GM18508 (cell line): ENCODE measurements at regions not wholly inside any gene's neighbourhood (a gene's known extent, or its start where the extent isn't known, plus 50 kb on each side); places are given as distances from the start of the nearest gene placed in this dataset.

Experiments
- ATAC-seq: cut with Tn5 transposase; IDR thresholded peaks from one replicate; pipeline ENCODE4 v1.9.1; 2021; ENCODE audit warnings: moderate number of reproducible peaks; ENCODE audit not compliant: insufficient read depth, unreplicated experiment

DNA sequence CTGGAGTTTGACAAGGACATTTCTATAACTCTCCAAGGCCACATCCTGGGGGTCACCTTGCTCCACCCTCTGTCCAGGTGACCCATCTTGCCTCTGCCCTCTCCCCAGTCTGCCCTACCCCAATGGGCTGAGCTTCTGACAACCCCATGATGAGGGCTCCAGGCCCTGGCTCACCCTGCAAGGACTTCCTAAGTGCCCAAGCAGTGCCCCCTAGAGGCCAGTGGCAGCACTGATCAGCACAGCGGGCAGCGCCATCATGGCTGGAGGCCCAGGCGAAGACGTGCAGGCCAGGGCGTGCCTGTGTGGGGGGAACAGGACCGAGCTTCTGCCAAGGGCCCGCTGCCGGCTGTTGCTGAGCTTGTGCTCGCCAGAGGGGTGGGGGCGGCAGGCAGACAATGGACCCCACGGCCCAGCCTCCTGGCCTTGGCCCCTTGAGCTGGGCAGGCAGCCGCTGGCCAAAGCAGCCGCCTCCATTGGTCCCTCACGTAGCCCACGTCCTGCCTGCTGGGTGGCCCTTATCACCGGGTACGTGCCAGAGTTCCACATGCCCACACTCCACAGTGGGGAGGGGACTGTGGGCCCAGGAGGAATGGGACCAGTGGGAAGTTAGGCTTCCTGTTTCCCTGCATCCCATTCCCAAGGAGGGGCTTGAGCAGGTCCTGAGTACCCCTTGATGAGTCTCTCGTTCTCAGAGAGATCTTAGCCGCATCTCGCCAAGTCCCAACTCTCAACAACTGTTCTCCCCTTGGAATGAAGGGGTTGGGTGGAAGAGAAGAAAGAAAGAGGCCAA, 64.3 kb downstream of the MRPL14 start:
- ATAC-seq, result no peak

DNA sequence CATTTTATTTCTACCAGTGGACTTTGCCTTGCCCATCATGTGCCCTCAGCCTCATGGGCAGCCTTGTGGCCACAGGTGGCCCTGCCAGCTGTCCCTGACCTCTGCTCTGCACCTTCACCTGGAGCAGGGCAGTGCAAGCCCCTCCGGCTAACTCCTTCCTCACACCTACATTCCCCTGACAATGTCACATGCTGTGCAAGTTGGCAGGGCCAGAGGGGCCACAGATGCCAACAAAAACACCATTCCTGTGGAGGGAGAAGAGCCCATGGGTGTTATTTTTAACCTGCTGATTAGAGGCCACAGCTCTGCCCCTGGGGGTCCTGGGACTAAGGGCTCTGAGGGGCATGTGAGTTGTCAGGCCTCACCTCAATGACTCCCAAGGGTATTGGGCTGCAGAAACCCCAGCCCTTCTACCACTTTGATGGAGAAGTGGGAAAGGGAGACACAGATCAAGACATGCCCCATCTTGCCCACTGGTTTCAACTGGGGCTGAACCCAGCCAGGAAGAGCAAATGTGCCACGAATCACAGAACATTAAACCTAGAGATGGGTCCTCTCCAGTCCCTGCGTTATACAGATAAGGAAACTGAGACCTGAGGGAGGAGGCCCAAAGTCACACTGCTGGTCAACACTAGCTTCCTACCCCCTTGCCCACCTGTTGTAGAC, 65.0 kb downstream of the MRPL14 start:
- ATAC-seq, result no peak

DNA sequence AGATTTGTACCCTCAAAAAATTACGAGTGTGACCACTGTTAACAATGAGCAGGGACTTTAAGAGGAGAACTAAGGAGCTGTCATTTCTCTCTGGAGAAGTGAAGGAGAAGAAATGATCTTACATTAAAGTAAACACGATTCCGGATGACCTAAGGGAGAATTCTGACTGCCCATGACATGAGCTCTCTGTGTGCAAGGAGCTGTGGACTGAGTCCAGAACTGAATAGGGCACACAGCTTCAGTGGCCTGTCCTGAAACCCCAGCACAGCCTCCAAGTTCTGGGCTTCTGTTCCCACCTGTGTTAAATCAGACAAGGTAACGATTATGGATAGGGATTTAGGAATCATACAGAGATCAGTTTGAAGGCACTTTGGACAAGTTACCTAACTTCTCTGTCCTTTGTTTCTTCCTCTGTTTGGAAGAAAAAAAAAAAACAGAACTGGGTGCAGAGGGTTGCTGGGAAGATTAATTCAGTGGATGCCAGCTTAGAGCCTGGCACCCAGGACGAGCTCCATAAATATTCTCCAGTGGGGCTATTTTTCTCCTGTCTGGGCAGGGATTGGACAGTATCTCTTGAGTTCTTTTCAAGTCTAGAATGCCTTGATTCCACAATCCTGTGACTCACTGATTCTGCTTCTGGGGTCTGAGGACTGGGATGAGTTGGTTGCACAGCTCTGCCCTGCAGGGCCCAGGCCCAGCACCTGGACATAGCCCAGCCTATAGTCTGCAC, 65.7 kb downstream of the MRPL14 start:
- ATAC-seq, result no peak

DNA sequence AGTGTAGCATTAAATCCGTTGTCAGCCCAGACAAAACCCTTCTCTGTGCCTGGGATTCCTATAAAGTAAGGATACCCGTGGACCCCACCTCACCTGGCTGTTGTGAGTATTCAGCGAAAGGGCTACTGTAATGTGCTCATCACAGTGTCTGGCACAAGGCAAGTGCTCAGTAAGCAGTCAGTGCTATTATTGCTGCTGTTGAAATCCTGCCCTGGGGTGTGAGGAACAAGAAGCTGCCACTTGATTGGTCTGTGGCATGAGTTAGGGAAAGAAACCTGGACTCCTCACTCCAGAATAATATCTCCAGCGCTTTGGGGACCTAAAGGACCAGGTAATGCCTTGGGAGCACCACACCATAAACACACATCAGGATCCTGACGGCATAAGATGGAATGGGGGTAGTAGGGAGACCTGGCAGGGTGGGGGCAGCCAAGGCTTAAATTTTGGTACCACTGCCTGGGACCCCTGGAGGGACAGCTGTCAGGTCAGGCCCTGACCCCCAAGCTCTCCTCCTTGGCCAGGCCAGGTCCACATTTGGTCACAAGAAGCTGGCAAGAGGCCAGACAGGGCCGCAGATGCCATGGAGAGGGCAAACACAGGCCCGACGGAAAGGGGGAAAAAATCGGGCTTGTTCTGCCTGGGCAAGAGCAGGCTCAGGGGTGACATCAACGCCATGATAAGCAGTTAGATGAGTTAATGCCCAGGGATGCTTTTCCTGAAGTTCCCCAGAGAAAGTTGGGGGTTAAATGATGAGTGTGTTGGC, 66.5 kb downstream of the MRPL14 start:
- ATAC-seq, result no peak

DNA sequence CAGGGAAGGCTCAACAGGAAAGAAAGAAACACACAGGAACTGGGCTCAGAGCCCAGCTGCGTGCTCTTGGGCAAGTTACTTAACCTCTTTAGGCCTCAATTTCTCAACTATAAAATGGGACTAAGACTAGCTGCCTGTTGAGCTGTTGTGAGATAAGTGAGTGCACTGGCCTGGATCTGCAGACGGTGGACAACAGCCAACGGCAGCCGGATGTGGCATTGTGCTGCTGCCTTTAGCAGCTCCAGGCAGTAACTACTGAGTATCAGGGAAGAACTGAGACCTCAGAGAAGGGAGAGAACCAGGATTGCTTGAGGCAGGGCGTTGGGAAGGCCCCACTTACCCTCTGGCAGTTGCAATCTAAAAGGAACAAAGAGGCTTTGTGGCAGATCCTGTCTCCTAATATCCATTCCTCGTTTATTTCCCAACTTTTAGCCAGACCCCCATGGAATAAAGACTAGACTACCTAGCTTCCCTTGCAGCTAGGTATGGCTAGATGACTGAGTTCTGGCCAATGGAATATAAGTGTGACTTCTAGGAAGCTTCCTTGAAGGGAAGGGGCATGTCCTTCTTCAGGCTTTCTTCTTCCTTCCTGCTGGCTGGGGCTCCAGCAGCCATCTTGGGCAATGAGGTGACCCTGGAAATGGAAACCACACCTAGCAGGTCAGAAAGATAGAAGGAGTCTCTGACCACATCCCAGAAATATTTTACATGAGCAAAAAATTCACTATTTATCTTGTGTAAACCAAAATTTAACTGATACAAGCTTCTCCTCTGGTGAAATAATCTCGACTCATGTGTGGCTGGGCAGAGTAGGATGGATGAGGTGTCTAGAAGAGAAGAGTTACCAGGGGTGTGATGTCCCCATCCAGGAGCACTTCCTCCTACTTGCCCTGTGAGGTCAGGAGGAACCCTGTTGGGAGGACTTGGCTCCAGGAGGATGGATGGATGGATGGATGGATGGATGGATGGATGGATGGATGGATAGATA, 67.6 kb downstream of the MRPL14 start:
- no peak for ATAC-seq

DNA sequence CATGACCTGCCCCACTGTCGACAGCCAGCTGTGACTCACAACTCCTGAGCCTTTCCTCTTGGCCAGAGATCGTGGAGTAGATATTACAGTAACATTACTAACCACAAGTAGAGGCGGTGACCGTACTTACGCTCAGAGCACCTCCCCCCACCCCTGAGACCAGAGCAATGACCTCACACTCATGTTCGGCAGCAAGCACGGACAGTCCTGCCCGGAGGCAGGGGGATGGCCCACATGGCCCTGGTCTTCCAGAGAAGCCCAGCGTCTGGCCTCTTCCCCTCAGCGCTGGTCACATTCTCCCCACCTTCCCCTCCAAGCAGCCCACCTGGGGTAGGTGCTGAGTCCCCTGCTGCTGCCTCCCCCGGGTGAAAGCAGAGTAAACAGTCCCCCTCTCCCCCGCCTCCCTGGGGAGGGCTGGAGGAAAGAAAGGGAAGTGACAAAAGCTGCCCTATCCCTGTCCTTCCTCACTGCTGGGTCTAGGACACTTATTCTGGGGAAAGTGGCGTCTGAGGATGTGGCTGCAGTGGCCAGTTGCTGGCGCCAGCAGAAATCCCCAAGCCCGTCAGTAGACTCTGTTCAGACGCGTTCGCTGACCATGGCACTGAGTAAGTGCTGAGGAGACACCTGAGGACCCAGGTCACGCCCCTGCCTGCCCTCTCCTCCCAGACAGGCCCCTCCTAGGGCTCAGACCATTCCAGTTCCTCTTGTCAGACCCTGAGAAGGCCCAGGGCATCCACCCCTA, 68.5 kb downstream of the MRPL14 start:
- ATAC-seq, result peak; percentile 52

DNA sequence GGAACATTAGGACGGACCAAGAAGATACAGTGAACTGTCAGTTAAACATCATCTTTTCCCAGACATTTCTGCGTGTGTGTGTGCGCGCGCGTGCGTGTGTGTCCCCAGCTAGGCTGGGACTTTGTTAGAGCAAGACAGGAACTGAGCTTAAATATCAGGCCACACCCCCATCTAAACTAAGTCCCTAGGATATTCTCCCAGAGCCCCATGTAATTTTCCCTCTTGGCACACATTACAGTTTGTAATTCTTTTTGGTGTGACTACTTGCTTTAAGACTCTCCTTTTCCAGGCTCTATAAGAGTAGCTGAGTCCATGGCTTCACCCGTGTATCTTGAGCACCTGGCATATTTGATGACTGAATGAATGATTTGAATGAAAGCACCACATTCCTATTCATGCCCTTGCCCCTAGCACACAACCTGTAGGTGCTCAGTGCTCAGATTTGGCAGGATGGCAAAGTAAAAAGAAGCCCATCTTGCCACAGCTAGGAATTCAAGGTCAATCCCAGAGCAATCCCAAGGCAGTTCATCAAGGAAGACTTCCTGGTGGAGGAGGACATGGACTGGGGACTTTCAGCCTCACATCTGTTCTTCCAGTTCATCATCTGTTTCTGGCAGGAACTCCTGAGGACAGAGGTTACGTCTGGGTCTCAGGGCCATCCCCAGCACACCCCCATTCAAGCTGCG, 69.2 kb downstream of the MRPL14 start:
- ATAC-seq, result no peak

DNA sequence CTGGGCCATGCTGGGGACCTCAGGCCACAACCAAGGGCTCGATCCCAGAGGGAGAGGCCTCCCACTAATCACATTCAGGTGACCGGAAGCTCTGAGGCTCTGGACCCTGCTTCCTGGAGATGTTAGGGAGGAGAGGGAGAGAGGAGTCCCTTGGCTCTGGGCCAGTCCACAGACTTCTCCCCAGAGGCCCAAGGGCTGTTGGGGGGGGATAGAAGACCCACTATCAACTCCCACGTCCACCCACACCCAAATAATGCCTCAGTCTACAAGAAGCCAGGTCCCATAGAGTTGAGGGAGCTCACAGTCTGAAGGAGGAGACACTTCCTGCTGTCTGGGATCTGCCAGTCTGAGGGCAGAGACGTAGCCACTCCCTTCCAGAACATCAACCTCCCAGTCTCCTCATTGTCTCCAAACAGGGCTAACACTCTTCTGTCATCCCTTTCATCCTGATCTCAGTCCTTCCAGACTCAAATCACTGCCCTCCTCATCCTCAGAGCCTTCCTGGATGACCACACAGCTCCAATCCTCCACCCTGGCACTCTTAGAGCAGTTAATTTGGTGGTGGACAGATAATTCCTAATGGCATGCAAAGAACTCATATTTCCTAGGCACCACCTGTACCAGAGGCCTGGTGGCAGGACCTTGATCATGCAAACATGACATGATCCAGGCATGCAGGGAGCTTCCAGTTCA, 69.9 kb downstream of the MRPL14 start:
- no peak for ATAC-seq

DNA sequence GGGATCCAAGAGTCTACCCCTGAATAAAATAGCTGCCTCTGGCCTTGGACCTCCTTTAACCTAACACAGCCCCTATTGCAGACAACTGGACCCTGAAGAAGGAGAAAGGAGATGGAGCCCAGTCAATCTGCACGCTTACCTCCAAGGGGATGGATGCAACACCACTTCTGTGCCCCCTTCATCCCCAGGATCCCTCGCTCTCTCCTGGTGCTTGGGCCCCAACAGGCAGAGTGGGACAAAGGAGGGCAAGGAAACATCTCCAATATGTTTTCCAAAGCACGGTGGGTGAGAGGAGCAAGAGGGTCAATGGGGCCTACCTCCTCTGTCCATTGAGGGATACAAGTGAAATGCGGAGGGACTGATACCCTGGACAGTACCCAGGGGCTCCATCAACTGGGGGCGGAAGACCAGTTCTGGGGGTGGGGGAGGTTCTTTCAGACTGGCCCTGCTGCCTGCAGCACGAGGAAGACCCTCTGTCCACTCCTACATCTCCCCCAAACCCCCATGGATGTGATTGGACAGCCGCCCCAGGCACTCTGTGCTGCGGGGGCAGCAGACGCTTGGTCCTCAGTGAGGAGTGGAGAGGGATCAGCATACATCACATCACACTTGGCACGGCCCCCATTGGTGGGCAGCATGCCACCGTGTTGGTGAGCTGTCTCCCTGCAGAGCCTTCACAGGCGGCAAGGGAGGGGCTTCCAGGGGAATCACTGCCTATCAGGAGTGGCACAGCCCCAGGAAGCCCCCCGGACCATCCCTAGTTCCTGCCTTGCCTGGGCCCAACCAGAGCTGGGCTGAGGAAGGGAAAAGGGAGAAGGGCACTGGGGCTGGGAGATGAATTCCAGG, 70.6 kb downstream of the MRPL14 start:
- ATAC-seq, result no peak

DNA sequence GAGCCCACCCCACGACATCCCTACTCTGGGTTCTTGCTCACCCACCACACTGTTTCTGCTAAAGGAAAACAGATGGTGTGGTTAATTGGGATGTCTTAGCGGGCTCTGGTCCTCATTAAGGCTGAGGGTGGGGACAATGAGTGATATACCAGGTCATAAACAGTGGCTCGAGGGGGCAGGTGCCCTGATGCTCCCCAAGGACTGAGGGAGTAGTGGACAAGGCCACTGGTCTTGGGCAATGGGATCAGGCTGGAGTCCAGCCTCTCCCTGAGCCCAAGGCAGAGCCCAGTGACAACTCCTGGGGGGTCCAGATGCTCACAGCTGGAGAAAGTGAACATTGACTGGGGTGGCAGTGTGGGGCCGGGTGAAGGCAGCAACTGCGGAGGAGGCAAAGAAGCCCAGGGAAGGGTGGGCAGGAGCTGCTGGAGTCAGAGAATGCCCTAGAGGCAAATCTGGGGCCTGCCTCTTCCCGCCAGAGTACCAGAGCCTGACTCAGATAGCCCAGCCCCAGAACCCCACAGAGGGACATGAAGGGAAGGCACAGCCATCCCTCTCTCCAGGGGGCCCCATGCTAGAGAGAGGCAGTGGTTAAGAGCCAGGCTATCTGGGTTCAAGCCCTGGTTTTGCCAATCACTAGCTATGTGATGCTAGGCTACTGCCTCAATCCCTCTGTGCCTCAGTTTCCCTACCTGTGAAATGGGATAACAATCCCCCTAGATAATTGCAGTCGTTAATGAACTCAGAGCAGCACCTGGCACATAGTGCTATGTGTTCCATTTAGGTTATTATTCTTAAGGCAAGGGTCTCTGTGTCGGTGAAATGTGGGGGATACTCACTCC, 72.3 kb downstream of the MRPL14 start:
- ATAC-seq, result no peak

DNA sequence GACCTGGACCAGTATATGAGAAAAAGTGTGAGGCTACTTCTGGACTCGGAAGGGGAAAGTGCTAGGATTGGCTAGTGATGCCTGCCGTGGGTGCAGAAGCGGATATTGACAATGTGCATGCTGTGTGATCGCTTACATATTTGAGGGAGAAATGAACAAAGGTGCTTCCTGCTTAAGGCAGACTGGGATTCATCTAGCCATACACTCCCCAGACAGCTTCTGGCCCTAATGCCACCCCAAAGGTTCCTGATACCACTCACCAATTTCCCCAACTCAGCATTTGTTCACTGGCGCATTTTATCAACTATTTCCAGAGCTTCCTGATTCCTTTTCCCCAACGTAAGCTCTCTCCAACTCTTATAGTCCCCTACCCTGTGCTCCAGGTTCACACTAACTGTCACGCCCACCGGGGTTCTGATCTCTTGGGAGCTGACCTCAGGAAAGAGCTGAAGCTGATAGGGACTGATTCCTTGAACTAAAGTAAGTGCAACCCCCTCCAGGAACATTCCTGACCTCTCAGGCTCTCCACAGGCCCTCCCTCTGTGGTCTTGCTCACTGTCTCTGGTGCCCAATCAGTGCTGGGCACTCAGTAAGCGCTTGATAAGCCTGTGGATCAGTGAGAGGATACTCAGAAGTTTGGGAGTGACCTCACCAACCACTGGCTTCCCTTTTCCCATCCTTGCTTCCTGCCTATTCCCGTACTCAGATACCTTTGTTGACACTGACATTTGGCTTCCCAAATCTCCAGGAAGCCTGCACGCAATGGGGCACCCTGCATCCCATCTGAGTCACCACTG, 73.3 kb downstream of the MRPL14 start:
- ATAC-seq, result no peak

DNA sequence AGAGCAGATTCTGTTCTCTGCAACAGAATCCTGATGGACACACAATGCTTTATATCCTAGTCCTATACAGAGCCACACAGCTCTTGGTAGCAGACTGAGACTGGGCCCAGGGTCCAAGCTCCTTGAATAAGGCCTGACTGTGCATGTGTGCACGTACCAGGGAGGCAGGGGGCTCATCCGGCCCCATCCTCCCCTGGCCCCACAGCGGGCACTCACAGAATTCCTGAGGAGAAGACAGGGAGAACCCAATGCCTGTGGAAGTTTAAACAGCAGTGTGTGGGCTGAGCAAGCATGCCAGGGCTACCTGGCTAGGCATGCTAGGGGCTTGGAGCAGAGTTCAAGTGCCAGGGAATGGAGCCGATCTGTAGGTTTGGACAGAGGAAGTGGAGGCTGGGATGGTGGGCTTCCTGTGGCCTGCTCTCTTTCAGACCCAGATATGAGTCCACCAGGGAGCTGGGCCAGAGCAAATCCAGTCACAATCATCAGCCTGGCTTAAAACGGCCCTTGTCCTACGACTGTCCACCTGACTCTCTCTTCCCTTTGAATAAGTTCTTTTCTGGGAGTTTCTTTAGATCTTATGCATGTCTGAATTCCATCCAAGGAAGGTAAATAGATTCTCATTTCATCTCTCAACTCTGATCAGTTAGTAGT, 74.0 kb downstream of the MRPL14 start:
- no peak for ATAC-seq

DNA sequence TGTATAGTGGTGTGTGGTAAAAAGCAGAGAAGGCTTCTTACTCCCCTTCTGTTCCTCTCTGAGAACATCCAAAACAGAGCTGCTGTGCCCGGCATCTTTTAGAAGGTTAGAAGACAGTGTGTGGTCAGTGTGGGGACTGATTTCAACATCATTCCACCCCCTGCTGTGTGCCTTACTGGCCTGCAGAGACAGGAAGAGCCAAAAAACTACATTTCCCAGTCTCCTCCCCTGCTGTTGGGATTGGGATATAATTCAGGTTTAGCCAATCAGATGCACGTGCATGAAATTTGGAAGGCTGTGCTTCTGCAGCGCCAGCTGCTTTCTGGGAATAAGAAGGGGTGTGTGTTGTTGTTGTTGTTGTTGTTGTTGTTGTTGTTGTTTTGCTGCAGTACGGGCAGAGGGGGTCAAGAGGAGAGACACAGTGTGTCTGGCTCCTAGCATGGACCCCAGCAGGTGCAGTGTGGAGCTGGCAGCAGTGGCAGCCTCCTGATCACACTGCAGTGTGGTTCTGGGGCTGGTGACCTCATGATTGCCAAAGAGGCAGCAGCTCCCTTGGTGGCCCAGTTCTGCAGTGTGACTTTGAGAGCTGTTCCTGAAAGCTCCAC, 74.7 kb downstream of the MRPL14 start:
- no peak for ATAC-seq

DNA sequence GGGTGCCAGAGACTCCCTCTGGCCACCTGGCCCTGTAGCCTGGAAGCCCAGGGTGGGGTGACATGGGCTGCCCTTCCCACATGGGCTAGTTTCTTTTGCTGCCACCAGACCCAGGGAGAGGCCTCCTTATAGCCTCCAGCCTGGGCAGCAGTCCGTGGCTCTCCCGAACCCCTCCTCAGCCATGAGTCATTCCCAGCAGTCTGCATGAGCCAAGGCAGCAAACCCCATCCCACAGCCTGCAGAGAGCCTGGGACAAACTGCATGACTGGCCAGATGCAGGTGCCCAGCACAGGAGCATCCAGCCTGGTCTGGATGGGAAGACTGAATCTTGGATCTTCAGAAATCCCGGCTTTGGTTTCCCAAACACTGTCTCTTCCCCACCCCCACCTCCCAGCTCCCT, 75.7 kb downstream of the MRPL14 start:
- ATAC-seq, result no peak
